Neural cell (in vitro differentiated cells): ENCODE measurements at regions not wholly inside any gene's neighbourhood (a gene's known extent, or its start where the extent isn't known, plus 50 kb on each side); places are given as distances from the start of the nearest gene placed in this dataset.

Experiments used
- H2AFZ ChIP-seq: fragments of 200-600, 300-800 bp; sonication (generic), shearing (Covaris generic); 2 replicates; pipeline ENCODE4 v1.6.0; 2014; ENCODE audit warnings: low read depth, mild to moderate bottlenecking, antibody characterized with exemption, low read length, moderate library complexity
- H3F3A ChIP-seq: fragments of 200-600 bp; shearing (Covaris generic); 2 replicates; pipeline ENCODE4 v1.6.1; 2016; ENCODE audit warnings: mild to moderate bottlenecking, moderate library complexity, mixed read lengths, antibody characterized with exemption, low read length; ENCODE audit not compliant: insufficient read depth, poor library complexity, severe bottlenecking
- H3K27ac ChIP-seq: fragments of 200-600, 300-800 bp; sonication (generic), shearing (Covaris generic); 2 replicates; pipeline ENCODE4 v1.5.1; 2014; ENCODE audit warnings: mild to moderate bottlenecking, low read length, moderate library complexity
- H3K27me3 ChIP-seq: fragments of 300-800, 200-600 bp; sonication (generic), shearing (Covaris generic); 2 replicates; pipeline ENCODE4 v1.6.0; 2014; ENCODE audit warnings: mild to moderate bottlenecking, low read depth, low read length, moderate library complexity; ENCODE audit not compliant: insufficient read depth
- H3K36me3 ChIP-seq: fragments of 300-800, 200-600 bp; sonication (generic), shearing (Covaris generic); 2 replicates; pipeline ENCODE4 v1.5.1; 2014; ENCODE audit warnings: mild to moderate bottlenecking, antibody characterized with exemption, low read length, moderate library complexity; ENCODE audit not compliant: insufficient read depth
- H3K4me2 ChIP-seq: fragments of 300-800, 200-600 bp; sonication (generic), shearing (Covaris generic); 2 replicates; pipeline ENCODE4 v1.6.0; 2014; ENCODE audit warnings: mild to moderate bottlenecking, low read length
- H3K4me3 ChIP-seq: fragments of 300-800, 200-600 bp; sonication (generic), shearing (Covaris generic); 2 replicates; pipeline ENCODE4 v1.5.1; 2014; ENCODE audit warnings: mild to moderate bottlenecking, low read length, moderate library complexity
- H3K79me2 ChIP-seq: fragments of 200-600 bp; shearing (Covaris generic); replicated peaks from 2 replicates; pipeline ENCODE4 v1.6.0; 2014; ENCODE audit warnings: mild to moderate bottlenecking, low read length, moderate library complexity; ENCODE audit not compliant: insufficient read depth
- H3K9ac ChIP-seq: fragments of 300-800, 200-600 bp; sonication (generic), shearing (Covaris generic); 2 replicates; pipeline ENCODE4 v1.6.1; 2016; ENCODE audit warnings: mild to moderate bottlenecking, low read length, mixed read lengths
- H3K9me2 ChIP-seq: fragments of 200-600 bp; shearing (Covaris generic); 2 replicates; pipeline ENCODE4 v1.6.1; 2016; ENCODE audit warnings: mild to moderate bottlenecking, low read length, mixed read lengths; ENCODE audit not compliant: insufficient read depth
- H3K9me3 ChIP-seq: fragments of 200-600, 300-800 bp; sonication (generic), shearing (Covaris generic); 2 replicates; pipeline ENCODE4 v1.6.1; 2016; ENCODE audit warnings: mild to moderate bottlenecking, mixed run types, low read length, moderate library complexity, mixed read lengths
- H4K20me1 ChIP-seq: fragments of 200-600 bp; shearing (Covaris generic); 2 replicates; pipeline ENCODE4 v1.6.1; 2016; ENCODE audit warnings: mild to moderate bottlenecking, mixed run types; ENCODE audit not compliant: insufficient read depth
- EP300 ChIP-seq: fragments of 450-650 bp; conservative IDR thresholded peaks from 2 replicates; pipeline ENCODE4 v1.6.1; 2014; ENCODE audit warnings: antibody characterized with exemption, mild to moderate bottlenecking, moderate library complexity; ENCODE audit not compliant: poor library complexity, severe bottlenecking
- EZH2 ChIP-seq: fragments of 200-600, 300-800 bp; shearing (Covaris generic), sonication (generic); IDR thresholded peaks from 2 replicates; pipeline ENCODE4 v1.6.1; 2014; ENCODE audit warnings: antibody characterized with exemption, low read length, borderline replicate concordance, mild to moderate bottlenecking; ENCODE audit not compliant: insufficient read depth, poor library complexity, severe bottlenecking
- MXI1 ChIP-seq: fragments of 450-650 bp; conservative IDR thresholded peaks from 2 replicates; pipeline ENCODE4 v1.6.1; 2014; ENCODE audit warnings: antibody characterized with exemption, mild to moderate bottlenecking; ENCODE audit not compliant: poor library complexity, severe bottlenecking
- POLR2AphosphoS5 ChIP-seq: IDR thresholded peaks from 2 replicates; pipeline ENCODE4 v1.6.1; 2012
- RAD21 ChIP-seq: fragments of 450-650 bp; conservative IDR thresholded peaks from 2 replicates; pipeline ENCODE4 v1.6.1; 2014; ENCODE audit warnings: antibody characterized with exemption, mild to moderate bottlenecking, moderate library complexity
- SMC3 ChIP-seq: fragments of 450-650 bp; conservative IDR thresholded peaks from 2 replicates; pipeline ENCODE4 v1.6.1; 2014; ENCODE audit warnings: antibody characterized with exemption, mild to moderate bottlenecking, moderate library complexity; ENCODE audit not compliant: poor library complexity
- TAF1 ChIP-seq: IDR thresholded peaks from 2 replicates; pipeline ENCODE4 v1.6.1; 2012; ENCODE audit warnings: low read depth
- TF ChIP-seq, protein P1 (sequence below): fragments of 450-650 bp; IDR thresholded peaks from 2 replicates; pipeline ENCODE4 v1.5.1; 2014; ENCODE audit warnings: antibody characterized with exemption, mild to moderate bottlenecking, moderate library complexity; ENCODE audit not compliant: poor library complexity, severe bottlenecking
- TF ChIP-seq, protein P2 (sequence below): IDR thresholded peaks from 2 replicates; pipeline ENCODE4 v1.6.1; 2012; ENCODE audit warnings: borderline replicate concordance

DNA sequence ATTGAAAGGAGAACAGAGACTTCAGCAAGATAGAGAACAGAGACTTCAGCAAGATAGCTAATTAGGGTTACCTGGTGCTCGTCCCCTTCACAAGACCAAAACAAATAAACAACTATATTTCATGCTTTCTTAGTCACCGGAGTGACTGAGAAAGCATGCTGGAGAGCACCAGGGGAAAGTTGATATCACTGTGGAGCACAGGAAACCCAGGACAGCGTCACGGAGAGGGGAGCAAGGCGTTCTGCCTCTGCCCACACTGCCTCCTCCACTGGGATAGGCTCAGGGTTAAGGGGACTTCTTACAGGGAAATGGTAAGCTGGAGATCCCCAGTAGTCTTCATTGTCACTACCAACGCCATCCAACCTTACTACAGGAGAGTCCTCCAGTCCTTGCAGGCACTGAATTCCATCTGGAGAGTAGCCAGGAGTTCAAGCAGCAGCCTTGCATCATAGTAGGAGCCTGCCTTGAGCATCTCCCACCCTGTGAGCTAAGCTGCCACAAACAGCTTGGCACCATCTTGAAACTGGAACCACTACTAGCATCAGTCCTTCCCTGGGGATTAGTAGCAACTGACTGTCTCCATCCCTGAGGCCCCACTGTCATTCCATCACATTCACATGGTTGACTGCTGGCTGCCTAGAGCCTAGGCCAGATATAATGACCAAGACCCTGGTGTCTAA lies 239.4 kb downstream of the PLPP3 start:
- Histone ChIP-seq H3F3A (no peaks in the 10 kb centered on the region), H3K9me2 (no peaks in the 10 kb centered on the region), H3K9ac (no peak overlapping the region), H3K4me2 (no peak overlapping the region), H3K27ac (no peak overlapping the region), H3K36me3 (no peaks in the 10 kb centered on the region), H3K9me3 (no peaks in the 10 kb centered on the region), H3K4me3 (no peak overlapping the region), H3K27me3 (no peaks in the 10 kb centered on the region), H4K20me1 (no peaks in the 10 kb centered on the region), H2AFZ (no peak overlapping the region), H3K79me2 (no peaks in the 10 kb centered on the region)
- TF ChIP-seq TAF1, result no peak
- TF ChIP-seq SMC3, result no peak
- TF ChIP-seq, protein P1, sequence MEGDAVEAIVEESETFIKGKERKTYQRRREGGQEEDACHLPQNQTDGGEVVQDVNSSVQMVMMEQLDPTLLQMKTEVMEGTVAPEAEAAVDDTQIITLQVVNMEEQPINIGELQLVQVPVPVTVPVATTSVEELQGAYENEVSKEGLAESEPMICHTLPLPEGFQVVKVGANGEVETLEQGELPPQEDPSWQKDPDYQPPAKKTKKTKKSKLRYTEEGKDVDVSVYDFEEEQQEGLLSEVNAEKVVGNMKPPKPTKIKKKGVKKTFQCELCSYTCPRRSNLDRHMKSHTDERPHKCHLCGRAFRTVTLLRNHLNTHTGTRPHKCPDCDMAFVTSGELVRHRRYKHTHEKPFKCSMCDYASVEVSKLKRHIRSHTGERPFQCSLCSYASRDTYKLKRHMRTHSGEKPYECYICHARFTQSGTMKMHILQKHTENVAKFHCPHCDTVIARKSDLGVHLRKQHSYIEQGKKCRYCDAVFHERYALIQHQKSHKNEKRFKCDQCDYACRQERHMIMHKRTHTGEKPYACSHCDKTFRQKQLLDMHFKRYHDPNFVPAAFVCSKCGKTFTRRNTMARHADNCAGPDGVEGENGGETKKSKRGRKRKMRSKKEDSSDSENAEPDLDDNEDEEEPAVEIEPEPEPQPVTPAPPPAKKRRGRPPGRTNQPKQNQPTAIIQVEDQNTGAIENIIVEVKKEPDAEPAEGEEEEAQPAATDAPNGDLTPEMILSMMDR, result no peak
- no peak for TF ChIP-seq EP300
- no peak for TF ChIP-seq RAD21

DNA sequence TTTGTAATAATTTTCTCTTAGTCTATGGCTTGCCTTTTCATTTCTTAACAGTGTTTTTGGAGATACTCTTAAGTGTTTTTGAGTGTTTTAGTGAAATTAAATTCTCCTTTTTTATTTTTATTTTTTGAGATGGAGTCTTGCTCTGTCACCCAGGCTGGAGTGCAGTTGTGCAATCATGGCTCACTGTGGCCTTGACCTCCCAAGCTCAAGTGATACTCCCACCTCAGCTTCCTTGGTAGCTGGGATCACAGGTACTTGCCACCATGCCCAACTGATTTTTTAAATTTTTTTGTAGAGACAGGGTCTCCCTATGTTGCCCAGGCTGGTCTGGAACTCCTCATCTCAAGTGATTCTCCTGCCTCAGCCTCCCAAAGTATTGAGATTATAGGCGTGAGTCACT lies 240.3 kb downstream of the PLPP3 start:
- no peaks in the 10 kb centered on the region for H3F3A ChIP-seq
- no peaks in the 10 kb centered on the region for H3K9me3 ChIP-seq
- TF ChIP-seq MXI1 (no peak), TAF1 (no peak), RAD21 (no peak), POLR2AphosphoS5 (no peak), EZH2 (no peak), SMC3 (no peak), EP300 (no peak)
- TF ChIP-seq, protein P1, result no peak
- TF ChIP-seq, protein P2, sequence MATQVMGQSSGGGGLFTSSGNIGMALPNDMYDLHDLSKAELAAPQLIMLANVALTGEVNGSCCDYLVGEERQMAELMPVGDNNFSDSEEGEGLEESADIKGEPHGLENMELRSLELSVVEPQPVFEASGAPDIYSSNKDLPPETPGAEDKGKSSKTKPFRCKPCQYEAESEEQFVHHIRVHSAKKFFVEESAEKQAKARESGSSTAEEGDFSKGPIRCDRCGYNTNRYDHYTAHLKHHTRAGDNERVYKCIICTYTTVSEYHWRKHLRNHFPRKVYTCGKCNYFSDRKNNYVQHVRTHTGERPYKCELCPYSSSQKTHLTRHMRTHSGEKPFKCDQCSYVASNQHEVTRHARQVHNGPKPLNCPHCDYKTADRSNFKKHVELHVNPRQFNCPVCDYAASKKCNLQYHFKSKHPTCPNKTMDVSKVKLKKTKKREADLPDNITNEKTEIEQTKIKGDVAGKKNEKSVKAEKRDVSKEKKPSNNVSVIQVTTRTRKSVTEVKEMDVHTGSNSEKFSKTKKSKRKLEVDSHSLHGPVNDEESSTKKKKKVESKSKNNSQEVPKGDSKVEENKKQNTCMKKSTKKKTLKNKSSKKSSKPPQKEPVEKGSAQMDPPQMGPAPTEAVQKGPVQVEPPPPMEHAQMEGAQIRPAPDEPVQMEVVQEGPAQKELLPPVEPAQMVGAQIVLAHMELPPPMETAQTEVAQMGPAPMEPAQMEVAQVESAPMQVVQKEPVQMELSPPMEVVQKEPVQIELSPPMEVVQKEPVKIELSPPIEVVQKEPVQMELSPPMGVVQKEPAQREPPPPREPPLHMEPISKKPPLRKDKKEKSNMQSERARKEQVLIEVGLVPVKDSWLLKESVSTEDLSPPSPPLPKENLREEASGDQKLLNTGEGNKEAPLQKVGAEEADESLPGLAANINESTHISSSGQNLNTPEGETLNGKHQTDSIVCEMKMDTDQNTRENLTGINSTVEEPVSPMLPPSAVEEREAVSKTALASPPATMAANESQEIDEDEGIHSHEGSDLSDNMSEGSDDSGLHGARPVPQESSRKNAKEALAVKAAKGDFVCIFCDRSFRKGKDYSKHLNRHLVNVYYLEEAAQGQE, result no peak
- no peak overlapping the region for H2AFZ ChIP-seq
- no peaks in the 10 kb centered on the region for H4K20me1 ChIP-seq
- H3K4me3 ChIP-seq, result no peak overlapping the region
- H3K9me2 ChIP-seq, result no peaks in the 10 kb centered on the region
- no peaks in the 10 kb centered on the region for H3K36me3 ChIP-seq
- no peak overlapping the region for H3K27ac ChIP-seq
- H3K79me2 ChIP-seq, result no peaks in the 10 kb centered on the region
- H3K9ac ChIP-seq, result no peak overlapping the region
- no peaks in the 10 kb centered on the region for H3K27me3 ChIP-seq
- no peak overlapping the region for H3K4me2 ChIP-seq
